Gastroesophageal sphincter (tissue), 3 donors: ENCODE measurements at regions not wholly inside any gene's neighbourhood (a gene's known extent, or its start where the extent isn't known, plus 50 kb on each side); places are given as distances from the start of the nearest gene placed in this dataset.

ENCODE experiments used
- POLR2A ChIP-seq, 2 donors: fragments of 450-650 bp; IDR thresholded peaks; one replicate each; pipeline ENCODE4 v1.6.1; 2017; ENCODE audit warnings: antibody characterized with exemption in 2 of 2, mild to moderate bottlenecking in 2 of 2, moderate library complexity in 1 of 2
- TF ChIP-seq, protein P1 (sequence below), 4 experiments: fragments of 200-600 bp in 2 of 4; fragments of 450-650 bp in 2 of 4; sonication (generic) in 1 of 4; IDR thresholded peaks; one replicate each; pipeline ENCODE4 v1.5.1; 2017 to 2019; ENCODE audit warnings: antibody characterized with exemption in 4 of 4, mild to moderate bottlenecking in 2 of 4, moderate library complexity in 2 of 4

- TF ChIP-seq, protein P1, sequence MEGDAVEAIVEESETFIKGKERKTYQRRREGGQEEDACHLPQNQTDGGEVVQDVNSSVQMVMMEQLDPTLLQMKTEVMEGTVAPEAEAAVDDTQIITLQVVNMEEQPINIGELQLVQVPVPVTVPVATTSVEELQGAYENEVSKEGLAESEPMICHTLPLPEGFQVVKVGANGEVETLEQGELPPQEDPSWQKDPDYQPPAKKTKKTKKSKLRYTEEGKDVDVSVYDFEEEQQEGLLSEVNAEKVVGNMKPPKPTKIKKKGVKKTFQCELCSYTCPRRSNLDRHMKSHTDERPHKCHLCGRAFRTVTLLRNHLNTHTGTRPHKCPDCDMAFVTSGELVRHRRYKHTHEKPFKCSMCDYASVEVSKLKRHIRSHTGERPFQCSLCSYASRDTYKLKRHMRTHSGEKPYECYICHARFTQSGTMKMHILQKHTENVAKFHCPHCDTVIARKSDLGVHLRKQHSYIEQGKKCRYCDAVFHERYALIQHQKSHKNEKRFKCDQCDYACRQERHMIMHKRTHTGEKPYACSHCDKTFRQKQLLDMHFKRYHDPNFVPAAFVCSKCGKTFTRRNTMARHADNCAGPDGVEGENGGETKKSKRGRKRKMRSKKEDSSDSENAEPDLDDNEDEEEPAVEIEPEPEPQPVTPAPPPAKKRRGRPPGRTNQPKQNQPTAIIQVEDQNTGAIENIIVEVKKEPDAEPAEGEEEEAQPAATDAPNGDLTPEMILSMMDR (IDR thresholded peaks at IDR 0.05), result no peak
- TF ChIP-seq POLR2A (IDR thresholded peaks at IDR 0.05), result no peak
Measured at GRCh38 chr12:63397807-63398206, 246.8 kb upstream of the AVPR1A start.
